GM20000 (cell line): ENCODE measurements at regions not wholly inside any gene's neighbourhood (a gene's known extent, or its start where the extent isn't known, plus 50 kb on each side); places are given as distances from the start of the nearest gene placed in this dataset.

Experiments
- DNase-seq: peaks from one replicate; pipeline ENCODE4 v3.0.0; 2012; ENCODE audit warnings: low spot score
- TF ChIP-seq, protein P1 (sequence below): IDR thresholded peaks from 2 replicates; pipeline ENCODE4 v1.5.1; 2012; ENCODE audit warnings: mild to moderate bottlenecking, control low read depth; ENCODE audit errors: extremely low read depth, missing control alignments

DNA sequence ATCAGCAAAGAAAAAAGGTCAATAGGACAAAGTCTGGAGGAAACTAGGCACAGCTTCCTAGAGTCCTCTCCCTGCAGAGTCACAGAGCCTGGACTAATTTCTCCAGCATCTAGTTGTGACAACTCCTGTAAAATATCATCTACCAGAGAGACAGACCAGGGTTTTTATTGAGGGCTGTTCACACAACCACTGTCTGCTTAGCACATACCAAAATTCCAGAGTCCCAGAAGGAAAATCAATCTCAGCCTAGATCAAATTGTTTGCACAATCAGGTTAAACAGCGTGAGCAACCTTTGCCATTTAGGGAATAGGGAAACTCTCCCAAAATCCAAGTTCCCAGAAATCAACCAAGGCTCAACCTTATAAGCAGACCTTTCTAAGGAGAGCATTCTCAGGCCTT is 190.3 kb downstream of the SYK start:
- DNase-seq, result no peak
- TF ChIP-seq, protein P1, sequence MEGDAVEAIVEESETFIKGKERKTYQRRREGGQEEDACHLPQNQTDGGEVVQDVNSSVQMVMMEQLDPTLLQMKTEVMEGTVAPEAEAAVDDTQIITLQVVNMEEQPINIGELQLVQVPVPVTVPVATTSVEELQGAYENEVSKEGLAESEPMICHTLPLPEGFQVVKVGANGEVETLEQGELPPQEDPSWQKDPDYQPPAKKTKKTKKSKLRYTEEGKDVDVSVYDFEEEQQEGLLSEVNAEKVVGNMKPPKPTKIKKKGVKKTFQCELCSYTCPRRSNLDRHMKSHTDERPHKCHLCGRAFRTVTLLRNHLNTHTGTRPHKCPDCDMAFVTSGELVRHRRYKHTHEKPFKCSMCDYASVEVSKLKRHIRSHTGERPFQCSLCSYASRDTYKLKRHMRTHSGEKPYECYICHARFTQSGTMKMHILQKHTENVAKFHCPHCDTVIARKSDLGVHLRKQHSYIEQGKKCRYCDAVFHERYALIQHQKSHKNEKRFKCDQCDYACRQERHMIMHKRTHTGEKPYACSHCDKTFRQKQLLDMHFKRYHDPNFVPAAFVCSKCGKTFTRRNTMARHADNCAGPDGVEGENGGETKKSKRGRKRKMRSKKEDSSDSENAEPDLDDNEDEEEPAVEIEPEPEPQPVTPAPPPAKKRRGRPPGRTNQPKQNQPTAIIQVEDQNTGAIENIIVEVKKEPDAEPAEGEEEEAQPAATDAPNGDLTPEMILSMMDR, result no peak

DNA sequence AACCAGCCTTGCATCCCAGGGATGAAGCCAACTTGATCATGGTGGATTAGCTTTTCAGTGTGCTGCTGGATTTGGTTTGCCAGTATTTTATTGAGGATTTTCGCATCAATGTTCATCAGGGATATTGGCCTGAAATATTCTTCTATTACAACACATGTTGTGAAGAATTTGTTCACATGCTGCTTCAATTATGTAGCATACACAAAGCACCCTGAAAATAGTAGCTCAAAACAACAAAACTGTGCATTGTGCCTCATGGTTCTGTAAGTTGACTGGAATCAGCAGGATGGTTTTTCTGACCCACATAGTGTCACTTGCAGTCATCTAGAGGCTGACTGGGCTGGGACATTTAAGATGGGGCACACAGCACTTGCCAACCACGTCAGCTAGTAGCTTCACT is 193.9 kb downstream of the SYK start:
- DNase-seq, result no peak
- TF ChIP-seq, protein P1, result no peak

DNA sequence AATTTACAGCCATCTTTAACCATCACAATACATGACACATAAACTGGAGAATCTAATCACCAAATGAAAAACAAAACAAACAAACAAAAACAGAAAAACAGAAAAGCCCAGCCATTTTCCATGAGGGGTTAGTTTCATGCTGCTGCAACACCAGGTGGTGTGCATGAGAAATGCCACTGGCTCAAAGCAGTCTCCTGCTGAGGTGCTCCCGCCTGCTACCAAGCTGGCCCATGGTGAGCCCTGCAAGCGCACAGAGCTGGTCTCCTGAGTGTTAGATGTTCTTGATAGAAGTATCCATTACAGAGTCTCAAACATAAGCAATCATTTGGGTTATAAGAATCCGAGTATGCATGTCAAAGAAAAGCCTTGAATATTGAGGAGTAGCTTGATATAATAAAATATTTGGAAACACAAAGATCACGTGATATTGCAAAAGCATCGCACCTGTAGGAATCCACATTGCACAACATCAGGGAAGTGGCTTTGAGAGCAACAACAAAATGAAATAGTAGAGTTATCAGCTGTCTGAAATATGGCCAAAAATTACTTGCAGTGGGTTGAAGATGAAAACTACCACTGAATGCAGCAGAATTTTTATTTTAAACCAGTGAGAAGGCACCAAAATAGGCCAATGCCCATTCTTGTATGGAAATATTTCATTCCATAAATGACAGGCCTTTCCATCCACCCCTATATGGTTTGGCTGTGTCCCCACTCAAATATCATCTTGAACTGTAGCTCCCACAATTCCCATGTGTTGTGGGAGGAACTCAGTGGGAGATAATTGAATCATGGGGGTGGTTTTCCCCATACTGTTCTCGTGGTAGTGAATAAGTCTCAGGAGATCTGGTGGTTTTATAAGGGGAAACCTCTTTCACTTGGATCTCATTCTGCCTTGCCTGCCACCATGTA is 194.8 kb downstream of the SYK start:
- no peak for DNase-seq
- TF ChIP-seq, protein P1, result no peak

DNA sequence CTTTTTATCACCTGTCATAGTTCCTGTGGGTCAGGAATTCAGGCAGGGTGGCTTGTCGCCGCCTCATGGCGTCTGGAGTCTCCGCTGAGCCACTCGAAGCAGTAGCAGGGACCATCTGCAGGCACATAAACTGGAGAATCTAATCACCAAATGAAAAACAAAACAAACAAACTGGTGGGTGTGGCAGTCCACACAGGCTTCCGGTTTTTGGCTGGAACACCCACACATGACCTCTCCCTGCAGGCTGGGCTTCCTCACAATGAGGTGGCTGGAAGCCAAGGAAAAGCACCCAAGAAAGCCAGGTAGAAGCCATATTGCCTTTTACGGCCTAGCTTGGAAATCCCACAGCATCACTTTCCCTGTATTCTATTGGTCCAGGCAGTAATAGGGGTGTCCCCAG is 197.0 kb downstream of the SYK start:
- TF ChIP-seq, protein P1, result no peak

DNA sequence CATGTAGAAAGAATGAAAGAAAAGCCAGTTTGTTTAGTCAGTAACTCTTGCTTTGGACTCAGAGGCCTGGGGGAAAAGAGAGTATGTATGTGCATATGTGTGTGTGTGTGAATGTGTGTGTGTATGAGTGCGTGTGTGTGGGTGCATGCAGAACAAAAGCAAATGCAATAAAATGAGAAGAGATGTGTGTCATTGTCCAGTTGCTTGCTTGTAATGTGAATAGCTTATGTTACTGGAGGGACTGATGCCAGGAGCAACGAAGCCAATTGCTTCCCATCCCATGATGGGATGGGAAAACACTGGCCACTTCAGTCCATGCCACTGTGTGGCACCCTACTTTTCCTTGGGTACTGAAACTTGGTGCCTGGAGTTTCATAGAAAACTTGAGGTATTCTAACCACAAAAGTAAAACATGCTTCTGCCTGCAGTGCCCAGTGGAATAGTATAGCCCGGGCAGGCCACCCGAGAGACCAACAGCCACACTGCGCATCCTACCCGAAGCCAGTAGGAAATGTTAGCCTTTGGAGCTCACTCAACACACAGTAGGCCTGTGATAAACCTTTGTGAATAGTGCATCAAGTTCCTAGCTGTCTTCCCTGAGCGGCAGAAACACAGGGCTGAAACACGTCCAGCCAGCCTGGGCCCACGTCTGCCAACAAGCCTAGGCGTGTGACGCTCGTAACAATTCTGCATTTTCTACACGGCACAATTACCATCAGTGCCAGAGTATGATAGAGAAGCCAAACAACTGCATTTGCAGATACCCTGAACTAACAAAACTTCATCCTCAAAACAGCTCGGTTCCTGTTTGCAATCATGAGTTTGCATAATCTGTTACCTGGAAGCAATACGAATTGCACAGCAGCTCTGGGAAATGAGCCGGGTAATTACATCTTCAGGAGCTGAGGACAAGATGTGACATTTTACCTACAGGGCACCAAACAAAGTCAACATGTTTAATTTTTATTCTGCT is 198.1 kb downstream of the SYK start:
- TF ChIP-seq, protein P1, result no peak
- no peak for DNase-seq

More for the DNA sequence above, 197.0 kb downstream of the SYK start:
- DNase-seq, result no peak

DNA sequence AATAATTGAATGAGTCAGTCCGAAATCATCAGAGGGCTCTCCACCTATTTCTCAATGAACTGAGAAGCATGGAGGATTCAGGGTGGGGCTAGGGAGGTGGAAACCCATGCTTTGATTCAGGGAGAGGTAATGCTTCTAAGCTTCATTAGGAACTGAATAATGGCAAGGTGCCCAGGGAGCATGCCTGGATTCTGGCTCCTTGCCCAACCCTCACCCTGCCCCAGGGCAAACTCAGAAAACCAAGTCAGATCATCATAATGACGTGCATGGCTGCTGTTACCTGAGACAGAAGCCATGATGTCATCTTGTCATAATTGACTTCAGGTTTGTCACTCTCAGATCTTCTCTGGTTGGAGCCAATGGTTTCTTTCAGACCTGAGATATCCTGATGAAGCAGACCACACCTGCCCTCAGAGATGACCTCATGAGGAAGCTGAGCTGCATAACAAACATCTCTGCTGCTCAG is 199.6 kb downstream of the SYK start:
- DNase-seq, result no peak

More for the DNA sequence above, 199.6 kb downstream of the SYK start:
- TF ChIP-seq, protein P1, result no peak
